NOMO-1 treated with dmso at 0.1 percent for 144 hours (cell line): ENCODE measurements at regions not wholly inside any gene's neighbourhood (a gene's known extent, or its start where the extent isn't known, plus 50 kb on each side); places are given as distances from the start of the nearest gene placed in this dataset.
"Not testable (repeated sequence)": the region's sequence is repeated elsewhere in the genome, so short reads cannot be mapped to it uniquely, and the experiment has no call there.

ENCODE experiments used
- DNase-seq: peaks from one replicate; lab custom pipeline; 2025; ENCODE audit not compliant: unreplicated experiment; lab: John Stamatoyannopoulos, UW

DNA sequence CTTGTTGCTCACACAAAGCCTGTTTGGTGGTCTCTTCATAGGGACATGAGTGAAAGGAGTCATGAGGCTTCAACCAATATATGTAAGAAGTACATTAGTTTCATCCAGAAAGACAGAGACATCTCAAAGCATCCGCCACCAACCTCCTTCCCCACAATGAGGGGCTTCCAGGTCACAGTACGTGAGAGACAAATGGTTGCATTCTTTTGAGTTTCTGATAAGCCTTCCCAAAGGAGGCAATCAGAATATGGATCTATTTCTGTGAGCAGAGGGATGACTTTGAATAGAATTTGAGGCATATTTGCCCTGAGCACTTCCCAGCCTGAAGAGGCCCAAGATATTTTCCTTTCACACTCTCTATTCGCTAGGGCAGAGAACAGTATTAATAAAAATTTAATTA is 931.1 kb downstream of the FAM181B start:
- DNase-seq = no peak

DNA sequence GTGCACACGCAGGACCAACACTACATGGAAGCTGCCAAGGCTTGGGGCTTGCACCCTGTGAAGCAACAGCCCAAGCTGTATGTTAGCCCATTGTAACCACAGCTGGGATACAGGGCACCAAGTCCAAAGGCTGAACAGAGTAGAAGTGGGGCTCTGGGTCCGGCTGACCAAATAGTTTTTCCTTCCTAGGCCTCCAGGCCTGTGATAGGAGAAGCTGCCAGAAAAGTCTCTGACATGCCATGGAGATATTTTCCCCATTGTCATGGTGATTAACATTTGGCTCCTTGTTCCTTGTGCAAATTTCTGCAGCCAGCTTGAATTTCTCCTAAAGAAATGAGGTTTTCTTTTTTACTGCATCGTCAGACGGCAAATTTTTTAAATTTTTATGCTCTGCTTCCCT is 941.2 kb downstream of the FAM181B start:
- no peak for DNase-seq

DNA sequence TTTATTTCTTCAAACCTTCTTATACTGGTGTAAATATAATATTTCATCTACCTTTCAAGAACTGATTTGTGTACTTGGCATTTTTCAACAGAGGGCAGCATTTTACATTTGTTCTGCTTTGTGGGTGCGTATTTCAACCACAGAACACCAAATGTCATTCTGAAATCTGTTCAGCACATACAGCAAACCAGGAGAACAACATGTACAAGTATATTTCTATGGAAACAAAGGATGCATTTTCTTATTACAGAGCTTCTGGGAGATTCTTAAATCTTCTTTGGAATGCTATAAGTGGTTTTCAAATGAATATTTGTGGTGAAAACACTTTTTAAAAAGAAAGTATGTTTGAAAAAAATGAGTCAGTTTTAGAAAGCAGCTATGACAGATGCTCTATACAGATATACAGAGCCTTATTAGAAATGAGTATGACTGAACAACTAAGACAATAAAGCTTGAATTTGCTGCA is 946.0 kb downstream of the FAM181B start:
- DNase-seq = no peak

DNA sequence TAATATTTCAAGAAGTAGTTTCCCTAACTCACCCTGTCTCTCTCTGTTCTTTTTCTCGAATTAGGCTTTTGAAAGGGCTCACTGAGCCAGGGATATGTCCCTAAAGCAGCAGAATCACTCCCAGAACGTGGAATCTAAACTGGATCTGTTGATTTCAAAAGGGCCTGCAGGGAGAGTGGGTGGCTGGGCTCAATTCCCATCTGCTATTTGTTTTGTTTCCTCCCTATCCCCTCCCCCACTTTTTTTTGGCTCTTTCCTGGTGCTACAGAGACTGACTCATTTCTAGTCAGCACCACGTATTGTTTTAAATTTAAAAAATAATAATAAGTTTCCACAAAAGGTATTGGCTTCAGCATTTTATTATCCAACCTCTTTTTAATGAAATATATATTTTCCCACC is 961.5 kb downstream of the FAM181B start:
- no peak for DNase-seq

DNA sequence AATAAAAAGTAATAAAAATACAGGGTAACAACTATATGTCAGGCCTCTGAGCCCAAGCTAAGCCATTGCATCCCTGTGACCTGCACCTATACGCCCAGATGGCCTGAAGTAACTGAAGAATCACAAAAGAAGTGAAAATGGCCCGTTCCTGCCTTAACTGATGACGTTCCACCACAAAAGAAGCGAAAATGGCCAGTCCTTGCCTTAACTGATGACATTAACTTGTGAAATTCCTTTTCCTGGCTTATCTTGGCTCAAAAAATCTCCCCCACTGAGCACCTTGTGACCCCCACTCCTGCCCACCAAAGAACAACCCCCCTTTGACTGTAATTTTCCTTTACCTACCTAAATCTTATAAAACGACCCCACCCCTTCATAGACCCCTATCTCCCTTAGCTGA is 963.8 kb downstream of the FAM181B start:
- not testable (repeated sequence) for DNase-seq

DNA sequence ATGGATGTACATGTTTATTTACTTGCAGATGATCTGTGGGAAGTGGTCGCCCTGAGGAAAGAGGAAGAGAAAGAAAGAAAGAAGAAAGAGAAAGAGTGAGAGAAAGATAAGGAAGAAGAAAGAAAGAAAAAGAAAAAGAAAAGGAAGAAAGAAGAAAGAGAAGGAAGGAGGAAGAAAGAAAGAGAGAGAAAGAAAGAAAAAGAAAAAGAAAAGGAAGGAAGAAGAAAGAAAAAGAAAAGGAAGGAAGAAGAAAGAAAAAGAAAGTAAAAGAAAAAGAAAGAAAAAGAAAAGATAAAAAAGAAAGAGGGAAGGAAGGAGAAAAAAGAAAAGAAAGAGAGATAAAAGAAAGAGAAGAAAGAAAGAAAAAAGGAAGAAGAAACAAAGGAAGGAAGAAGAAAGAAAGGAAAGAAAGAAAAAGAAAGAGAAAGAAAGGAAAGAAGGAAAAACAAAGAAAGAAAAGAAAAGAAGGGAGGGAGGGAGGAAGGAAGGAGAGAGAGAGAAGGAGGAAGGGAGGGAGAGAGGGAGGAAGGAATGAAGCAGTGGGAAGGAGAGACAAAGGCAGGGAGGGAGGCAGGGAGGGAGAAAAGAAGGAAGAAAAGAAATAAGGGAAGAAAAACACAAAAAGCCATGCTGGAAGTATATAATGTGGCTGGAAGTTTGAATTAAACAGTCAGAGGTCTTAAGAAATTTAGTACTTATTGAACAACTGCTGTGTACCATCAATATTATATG is 976.6 kb downstream of the FAM181B start:
- no peak for DNase-seq

DNA sequence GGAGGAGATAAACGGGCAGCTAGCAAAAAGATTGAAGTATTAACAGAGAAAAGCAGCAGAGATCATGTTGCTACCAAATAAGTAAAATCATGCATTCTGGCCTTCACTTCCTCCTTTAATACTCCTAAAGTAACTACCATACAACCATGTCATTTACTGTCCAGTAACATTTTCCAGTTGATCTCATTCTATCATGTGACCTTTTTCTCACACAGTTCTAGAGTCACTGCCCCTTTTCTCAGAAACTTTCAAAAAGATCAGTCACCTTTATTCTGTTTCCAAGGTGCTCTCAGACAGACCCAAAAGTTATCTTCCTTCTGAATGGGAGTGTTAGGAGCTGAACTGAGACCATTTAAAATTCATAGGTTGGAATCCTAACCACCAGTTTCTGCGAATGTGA is 984.4 kb downstream of the FAM181B start:
- DNase-seq = no peak

DNA sequence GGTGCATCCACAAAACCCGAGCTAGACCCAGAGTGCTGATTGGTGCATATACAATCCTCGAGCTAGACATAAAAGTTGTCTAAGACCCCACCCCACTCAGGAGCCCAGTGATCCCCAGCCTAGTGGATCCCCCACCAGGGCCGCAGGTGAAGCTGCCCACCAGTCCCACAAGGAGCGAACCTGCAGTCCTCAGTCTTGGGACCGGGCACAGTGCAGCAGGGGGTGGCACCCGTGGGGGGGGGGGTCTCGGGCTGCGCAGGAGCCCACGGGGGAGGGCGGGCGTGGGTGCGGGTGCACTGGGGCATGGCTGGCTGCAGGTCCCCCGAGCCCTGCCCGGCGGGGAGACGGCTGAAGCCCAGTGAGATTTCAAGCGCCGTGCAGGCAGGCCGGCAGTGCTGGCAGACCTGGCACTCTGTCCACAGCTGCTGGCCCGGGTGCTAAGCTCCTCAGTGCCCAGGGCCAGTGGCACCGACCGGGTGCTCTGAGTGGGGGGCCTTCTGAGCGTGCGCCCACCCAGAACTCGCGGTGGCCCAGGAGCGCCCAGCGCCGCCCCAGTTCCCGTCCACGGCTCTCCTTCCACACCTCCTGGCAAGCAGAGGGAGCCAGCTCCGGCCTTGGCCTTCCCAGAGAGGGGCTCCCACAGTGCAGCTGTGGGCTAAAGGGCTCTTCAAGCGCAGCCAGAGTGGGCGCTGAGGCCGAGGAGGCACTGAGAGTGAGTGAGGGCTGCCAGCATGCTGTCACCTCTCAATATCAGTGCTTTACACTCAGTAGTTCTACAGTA is 989.1 kb downstream of the FAM181B start:
- DNase-seq = no peak

DNA sequence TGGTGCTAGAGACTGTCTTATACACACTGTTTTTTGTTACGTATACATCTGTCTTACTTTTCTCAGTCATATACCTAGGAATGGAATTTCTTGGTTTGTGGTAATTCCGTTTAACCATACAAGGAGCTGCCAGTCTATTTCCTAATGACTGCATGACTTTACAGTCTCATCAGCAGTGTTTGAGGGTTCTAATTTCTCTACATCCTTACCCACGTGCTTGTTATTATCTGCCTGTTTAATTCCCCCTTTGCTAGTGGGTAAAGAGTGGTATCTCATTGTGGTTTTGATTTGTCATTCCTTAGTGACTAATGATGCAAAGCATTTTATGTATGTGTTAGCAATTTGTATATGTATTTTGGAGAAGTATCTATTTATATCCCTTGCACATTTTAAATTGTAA is 1008.0 kb downstream of the FAM181B start:
- no peak for DNase-seq

DNA sequence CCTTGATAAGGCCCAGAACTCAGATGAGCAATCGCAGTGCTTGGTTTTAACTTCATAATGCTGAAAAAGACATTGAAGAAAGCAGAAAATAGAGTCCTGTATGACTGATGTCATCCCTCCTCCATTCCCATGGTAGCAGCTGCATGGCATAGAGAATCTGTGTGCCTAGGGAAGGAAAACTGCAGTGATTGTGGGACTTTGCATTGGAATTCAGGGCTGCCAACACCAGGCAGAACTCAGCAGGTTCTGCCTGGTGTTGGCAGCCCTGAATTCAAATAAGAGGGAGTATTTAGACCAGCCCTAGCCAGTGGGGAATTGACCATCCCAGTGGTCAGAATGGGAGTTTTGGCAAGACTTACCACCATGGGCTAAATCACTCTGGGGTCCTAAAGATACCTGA is 1016.0 kb downstream of the FAM181B start:
- DNase-seq = no peak

DNA sequence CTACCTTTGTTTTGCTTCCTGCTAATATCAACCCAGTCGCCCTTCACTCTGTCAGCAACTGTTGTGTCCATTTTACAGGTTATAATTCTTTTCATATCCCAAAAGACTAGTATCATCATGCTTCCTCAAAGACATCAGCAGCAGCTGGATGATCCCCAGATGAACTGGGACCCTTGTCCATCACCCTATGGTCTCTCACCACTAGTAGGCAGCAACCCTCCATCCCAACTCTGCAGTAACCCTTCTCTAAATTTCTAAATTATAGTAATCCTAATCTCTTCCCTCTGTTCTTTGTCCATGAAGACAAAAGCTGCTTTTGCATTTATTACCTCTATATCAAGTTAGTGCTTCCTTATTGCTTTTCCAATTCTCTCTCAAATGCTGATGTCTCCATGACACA is 1025.8 kb downstream of the FAM181B start:
- no peak for DNase-seq

DNA sequence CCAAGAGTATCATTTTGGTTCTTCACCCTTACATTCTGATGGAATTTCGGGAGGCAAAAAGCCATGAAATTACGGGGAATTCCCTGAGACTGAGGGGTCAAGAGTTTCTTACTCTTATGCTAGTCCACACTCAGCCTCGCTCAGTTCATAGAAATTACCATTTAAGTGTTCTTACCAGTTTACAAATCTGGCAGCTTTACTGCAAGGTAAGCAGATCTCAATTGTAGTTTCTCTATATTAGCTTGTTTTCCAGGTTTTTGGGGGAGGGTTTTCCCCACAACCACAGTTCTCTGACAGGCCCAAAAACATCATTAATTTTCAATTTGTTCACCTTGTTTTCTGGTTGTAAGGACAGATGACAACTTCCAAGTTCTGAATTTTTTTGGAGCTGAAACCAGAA is 1028.4 kb downstream of the FAM181B start:
- no peak for DNase-seq

DNA sequence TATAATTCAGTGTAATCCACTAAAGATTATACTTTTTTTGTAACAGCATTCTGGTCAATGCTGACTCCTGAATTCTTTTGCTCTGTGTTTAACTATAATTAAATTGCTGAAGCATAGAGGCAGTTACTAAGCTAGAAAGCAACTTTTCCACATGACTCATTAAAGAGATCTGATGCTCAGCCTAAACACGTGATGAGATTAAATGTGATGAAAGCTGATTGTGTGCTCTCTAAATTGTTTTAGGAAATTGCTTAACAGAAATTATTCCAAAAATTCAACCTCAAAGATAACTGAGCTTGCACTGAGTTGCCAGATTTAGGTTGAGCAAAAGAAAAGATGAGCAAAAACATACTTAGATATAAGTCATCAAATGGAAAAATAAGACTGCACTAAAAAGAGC is 1033.6 kb downstream of the FAM181B start:
- DNase-seq = no peak

DNA sequence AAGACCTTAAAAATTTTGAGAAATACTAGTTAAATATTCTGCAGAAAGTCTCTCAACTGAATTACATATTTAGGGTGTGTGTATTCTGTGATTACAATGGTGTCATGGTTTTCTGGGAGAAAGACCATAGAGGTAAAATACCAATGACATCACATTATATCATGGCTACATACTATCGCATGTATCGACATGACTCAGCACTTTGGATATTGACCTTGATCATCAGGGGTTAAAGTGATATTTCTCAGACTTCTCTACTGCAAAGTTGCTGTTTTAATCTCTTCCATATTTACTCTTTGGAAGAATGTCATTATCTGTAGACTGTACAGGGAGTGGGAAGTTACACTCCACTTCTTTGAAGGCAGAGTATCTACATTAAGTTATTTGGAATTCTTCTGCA is 1046.6 kb downstream of the FAM181B start:
- DNase-seq = no peak

DNA sequence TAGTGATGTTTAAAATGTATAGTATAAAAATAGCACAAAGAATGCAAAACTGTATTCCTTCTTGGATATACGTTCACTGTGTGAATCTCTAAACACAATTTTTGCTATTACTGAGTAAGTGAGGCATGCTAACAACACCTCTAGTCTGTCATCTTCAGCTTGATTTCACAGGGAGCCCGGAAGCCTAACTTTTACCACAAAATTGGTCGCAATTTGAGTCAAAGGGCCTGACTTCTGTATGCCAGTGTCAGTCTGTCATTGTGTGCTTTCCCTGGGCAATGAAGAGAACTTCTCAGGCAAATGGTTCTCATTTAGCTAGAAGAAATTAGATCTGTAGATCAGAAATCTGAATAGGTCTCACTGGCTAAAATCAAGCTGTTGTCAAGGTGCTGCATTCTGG is 1059.5 kb downstream of the FAM181B start:
- DNase-seq = no peak

DNA sequence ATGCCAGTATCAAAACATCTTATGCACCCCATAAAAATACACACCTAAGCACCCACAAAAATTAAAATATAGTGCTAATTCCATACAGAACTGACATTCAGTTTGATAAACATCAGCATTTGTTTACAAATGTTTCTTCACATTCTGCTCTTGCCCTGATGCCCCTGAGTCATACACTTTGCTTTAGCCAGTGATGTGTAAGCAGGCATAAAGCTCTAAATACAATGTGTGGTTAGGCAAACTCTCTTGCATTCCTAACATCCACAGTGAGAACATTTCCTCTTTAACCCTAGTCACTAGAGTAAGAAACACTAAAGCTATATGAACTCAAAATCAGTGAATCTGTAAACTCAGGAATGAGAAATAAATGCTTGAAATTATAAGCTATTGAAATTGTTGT is 1060.7 kb downstream of the FAM181B start:
- no peak for DNase-seq

DNA sequence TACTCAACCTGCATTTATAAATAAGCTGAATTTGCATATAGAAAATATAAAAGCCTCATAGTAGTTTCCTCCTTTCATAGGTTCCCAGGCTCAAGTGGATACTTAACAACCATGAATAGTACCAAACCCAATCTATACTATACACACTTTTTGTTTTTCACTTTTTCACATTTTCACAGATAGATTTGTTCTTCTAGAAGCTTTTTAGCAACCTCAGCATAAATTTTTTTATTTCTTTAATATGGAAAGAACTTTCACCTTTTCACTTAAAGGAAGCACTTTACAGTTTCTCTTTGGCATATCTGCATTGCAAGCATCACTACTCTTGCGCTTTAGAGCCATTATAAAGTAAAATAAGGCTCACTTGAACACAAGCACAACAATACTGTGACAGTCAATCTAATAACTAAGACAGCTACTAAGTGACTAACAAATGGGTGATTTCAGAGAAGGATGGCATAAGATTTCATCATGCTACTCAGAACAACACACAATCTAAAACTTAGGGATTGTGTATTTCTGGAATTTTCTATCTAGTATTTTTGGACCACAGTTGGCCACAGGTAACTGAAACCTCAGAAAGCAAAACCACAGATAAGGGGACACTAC is 1063.6 kb downstream of the FAM181B start:
- no peak for DNase-seq

DNA sequence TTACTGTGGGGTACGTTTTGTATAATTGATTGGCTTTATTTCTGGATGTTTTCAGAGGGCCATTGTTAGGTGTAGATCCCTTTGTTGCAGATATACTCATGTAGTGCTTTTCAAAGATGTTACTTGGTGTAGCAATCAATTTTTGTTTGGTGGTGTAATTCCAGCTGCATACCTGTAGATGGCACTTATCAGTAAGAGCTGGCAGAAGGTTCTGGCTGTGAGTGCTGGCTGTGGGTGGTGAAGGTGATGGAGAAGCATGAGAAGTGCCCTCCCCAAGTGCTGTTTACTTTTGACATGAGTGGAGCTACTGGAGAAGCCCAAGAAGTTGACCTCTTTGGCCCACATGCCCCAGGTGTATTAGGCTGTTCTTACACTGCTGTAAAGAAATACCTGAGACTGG is 1074.9 kb downstream of the FAM181B start:
- DNase-seq = no peak

DNA sequence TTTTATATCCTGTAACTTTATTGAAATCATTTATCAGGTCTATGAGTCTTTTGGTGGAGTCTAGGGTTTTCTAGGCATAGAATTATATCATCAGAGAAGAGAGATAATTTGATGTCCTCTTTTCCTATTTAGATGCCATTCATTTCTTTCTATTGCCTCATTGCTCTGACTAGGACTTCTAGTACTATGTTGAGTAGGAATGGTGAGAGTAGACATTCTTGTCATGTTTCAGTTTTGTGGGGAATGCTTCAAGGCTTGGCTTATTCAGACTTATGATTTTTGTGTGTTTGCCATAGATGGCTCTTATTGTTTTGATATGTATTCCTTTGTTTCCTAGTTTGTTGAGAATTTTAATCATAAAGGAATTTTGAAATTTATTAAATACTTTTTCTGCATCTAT is 1078.3 kb downstream of the FAM181B start:
- no peak for DNase-seq

DNA sequence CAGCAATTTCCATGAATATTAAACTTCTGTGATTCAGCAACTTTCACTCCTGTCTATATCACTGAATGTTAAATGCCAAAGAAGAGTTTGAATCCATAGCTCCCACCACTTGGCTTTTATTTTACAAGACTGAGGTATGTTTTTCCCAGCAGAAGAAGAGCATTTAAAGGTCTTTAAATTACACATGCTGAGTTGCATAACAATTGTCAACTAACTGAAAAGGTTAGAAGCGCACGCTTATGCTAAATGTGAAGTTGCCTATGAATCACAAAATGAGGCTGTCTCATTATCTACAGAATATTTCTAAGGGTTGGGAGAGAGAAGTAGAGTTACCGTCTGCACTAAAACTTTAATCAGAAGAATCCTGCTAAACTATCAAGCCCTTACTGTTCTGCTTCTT is 1086.3 kb downstream of the FAM181B start:
- DNase-seq = no peak

DNA sequence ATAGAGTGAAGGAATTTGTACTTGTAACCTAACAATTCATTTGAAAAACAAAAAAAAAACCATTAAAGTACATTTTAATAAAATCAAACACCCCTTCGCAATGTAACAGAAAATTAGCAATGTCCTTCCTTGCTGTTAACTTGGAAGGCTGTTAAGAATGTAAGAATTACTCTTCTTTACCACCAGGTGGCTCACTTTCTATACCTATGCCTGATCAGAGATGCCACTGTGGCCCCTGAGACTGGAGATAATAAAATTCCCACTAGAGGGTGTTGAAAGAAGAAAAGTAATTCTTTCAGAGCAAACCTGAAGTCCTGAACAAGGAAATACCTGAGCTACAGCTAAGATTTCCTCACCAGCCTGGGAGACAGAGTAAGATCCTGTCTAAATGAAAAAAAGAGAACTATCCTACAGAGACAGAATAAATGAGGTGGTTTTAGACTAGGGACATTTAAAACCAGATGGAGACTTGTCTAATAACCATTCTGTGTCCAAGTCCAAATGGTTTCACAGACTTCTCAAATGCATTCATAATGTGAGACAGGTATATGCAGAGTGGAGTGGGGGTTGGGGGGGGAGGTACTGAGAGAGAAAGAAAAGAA is 1089.3 kb downstream of the FAM181B start:
- no peak for DNase-seq

DNA sequence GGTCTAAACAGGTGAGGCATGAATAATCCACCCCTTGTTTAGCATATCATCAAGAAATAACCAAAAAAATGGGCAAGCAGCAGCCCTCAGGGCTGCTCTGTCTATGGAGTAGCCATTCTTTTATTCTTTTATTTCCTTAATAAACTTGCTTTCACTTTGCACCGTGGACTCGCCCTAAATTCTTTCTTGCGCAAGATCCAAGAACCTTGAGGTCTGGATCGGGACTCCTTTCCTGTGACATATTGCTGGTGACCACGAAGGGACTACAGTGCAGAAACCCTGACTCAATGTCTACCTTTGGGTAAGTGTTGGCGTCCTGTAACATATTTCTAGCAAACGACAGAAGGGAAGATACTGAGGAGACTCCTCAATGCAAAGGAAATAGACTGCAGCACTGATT is 1099.2 kb downstream of the FAM181B start:
- DNase-seq = no peak
